GM12865 (cell line): ENCODE measurements at regions not wholly inside any gene's neighbourhood (a gene's known extent, or its start where the extent isn't known, plus 50 kb on each side); places are given as distances from the start of the nearest gene placed in this dataset.

ENCODE experiments used
- DNase-seq: peaks from one replicate; pipeline ENCODE4 v3.0.0; 2010; ENCODE audit warnings: low read depth
- H3K4me3 ChIP-seq: 2 replicates; pipeline ENCODE4 v1.5.1; 2011; ENCODE audit warnings: mild to moderate bottlenecking, low read depth, low read length, control low read depth
- CTCF ChIP-seq: IDR thresholded peaks from 2 replicates; pipeline ENCODE4 v1.5.1; 2011; ENCODE audit warnings: low read length, control low read depth, low read depth, inconsistent platforms; ENCODE audit not compliant: insufficient read depth; ENCODE audit errors: missing control alignments

GRCh38 chr6:121523628-121524027 lies 88.2 kb downstream of the GJA1 start:
- TF ChIP-seq CTCF = no peak
- H3K4me3 ChIP-seq = no peak overlapping the region
- no peak for DNase-seq

GRCh38 chr6:121526282-121526681 lies 90.8 kb downstream of the GJA1 start:
- no peak overlapping the region for H3K4me3 ChIP-seq
- no peak for TF ChIP-seq CTCF
- DNase-seq = no peak

- no peak for DNase-seq
- TF ChIP-seq CTCF = no peak
- H3K4me3 ChIP-seq = no peak overlapping the region
Measured at GRCh38 chr6:121531658-121532169, 96.3 kb downstream of the GJA1 start.

GRCh38 chr6:121533321-121533841 lies 97.9 kb downstream of the GJA1 start:
- no peak overlapping the region for H3K4me3 ChIP-seq
- DNase-seq = no peak
- no peak for TF ChIP-seq CTCF

- no peak for TF ChIP-seq CTCF
- H3K4me3 ChIP-seq = no peak overlapping the region
- DNase-seq = no peak
Measured at GRCh38 chr6:121535777-121536176, 100.3 kb downstream of the GJA1 start.

GRCh38 chr6:121536345-121536744 lies 100.9 kb downstream of the GJA1 start:
- DNase-seq = no peak
- H3K4me3 ChIP-seq = no peak overlapping the region
- TF ChIP-seq CTCF = no peak

- TF ChIP-seq CTCF = no peak
- H3K4me3 ChIP-seq = no peak overlapping the region
- DNase-seq = no peak
Measured at GRCh38 chr6:121539439-121539838, 104.0 kb downstream of the GJA1 start.
